GM21619 (cell line): ENCODE measurements at regions not wholly inside any gene's neighbourhood (a gene's known extent, or its start where the extent isn't known, plus 50 kb on each side); places are given as distances from the start of the nearest gene placed in this dataset.
"Not testable (repeated sequence)": the region's sequence is repeated elsewhere in the genome, so short reads cannot be mapped to it uniquely, and the experiment has no call there.

Source experiments
- ATAC-seq: cut with Tn5 transposase; IDR thresholded peaks from one replicate; pipeline ENCODE4 v1.9.1; 2021; ENCODE audit not compliant: unreplicated experiment

DNA sequence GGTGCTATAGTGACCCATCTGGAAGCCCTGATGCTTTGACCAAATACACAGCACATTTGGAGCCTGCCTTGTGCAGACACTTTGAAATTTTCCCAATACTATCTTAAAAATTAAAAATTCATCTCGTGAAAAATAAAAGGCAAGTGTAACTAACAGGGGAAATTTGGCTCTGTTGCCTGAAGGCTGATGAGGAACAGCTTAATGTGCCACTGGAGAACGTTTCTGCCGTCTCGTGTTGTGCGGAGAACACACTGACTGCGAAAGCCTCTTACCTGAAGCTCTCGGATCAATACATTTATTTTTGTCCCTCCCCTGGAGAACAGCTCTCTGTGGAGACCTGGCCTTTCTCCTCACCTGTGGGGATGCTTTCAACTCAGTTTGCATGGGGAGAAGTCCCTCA lies 77.2 kb upstream of the CHST15 start:
- ATAC-seq, result no peak

- no peak for ATAC-seq
These were observed 75.8 kb upstream of the CHST15 start for GRCh38 chr10:124168991-124169802.

DNA sequence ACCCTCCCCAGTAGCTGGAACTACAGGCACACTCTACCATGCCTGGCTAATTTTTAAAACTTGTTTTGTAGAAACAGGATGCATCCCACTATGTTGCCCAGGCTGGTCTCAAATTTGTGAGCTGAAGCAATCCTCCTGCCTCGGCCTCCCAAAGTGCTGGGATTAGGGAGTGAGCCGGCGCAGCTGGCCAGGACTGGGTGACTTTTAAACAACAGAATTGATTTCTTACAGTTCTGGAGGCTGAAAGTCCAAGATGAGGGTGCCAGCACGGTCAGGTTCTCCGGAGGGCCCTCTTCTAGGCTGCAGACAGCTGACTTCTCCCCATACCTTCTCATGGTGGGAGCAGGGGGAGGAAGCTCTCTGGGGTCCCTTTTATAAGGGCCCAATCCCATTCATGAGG lies 75.2 kb upstream of the CHST15 start:
- ATAC-seq, result no peak

GRCh38 chr10:124167925-124168324 lies 74.5 kb upstream of the CHST15 start:
- not testable (repeated sequence) for ATAC-seq

DNA sequence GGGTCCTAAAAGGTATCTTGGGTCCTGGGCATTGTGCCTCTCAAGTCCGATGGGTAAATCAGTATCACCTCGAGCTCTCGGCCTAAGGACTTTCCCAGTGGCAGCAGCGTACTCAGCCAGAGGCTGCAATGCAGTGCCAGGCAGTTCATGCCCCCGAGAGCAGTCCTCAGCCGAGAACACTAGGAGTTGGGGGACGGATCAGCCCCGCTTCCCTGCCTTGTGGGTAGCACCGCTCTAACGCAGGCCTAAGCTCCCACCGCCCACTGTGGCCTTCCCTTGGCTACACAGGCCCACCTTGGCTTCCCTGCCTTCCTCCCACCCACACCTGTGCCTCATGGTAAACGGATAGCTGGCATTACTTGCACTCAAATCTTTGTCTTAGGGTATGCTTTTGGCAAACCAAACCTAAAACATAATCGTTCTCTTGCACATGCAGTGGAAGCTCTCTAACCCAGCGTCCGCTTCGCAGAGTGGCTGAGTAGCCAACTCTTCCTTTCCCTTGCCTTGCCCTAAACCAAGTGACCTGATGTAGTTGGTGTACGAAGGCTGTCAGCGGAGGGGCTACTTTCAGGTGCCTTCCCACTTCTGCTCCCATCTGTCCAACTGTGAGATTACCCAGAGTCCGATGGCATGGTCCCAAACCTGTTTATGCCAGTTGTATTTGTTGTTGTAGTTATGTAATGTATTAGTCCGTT lies 73.2 kb upstream of the CHST15 start:
- no peak for ATAC-seq

- ATAC-seq, result no peak
These were observed 72.4 kb upstream of the CHST15 start for GRCh38 chr10:124165827-124166226.

GRCh38 chr10:124165311-124165710 lies 71.9 kb upstream of the CHST15 start:
- ATAC-seq, result no peak

GRCh38 chr10:124164264-124164663 lies 70.9 kb upstream of the CHST15 start:
- no peak for ATAC-seq

DNA sequence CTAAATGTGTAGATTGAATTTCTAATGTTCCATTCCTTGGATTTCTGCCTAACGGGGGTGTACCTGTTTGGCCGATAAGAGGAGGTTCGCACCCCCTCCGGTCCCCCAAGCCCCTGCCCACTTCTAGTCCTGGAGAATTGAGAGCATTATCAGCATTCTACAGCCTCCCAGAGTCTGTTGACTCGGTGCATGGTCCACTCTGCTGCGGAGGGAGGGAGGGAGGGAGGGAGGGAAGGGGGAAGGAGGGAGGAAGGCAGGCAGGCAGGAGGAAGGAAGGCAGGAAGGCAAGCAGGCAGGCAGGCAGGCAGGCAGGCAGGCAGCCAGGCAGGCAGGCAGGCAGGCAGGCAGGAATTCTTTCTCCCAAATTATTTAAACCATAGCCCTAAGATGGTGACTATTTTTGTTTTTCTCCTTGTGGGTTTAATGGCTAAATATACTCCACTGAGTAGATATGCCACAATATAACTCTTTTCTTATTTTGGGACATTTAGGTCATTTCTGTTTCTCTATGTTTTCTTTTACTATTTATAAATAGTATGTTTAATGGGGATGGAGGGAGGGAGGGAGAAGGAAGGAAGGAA lies 69.5 kb upstream of the CHST15 start:
- no peak for ATAC-seq

- ATAC-seq, result no peak
These were observed 68.7 kb upstream of the CHST15 start for GRCh38 chr10:124162136-124162535.

DNA sequence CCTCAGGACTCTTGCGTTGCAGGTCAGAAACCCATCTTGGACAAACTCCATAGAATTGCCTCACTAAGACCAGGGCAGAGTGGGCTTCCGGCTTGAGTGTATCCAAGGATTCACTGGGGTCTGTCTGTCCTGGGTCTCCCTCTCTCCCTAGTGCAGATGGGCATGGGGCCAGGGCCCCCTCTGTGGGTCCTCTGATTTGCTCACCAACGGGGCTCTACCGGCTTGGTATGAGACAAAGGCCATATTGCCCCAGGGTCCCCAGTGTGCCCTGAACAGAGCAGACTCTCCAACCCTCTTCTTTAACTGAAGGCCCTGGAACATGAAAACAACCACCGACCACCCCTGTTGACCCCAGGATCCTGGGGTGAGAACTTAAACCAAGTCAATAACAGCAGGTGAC lies 68.2 kb upstream of the CHST15 start:
- no peak for ATAC-seq

- ATAC-seq, result no peak
These were observed 67.7 kb upstream of the CHST15 start for GRCh38 chr10:124160943-124161582.

- no peak for ATAC-seq
These were observed 66.8 kb upstream of the CHST15 start for GRCh38 chr10:124160176-124160575.

GRCh38 chr10:124159153-124159552 lies 65.8 kb upstream of the CHST15 start:
- no peak for ATAC-seq

GRCh38 chr10:124158592-124158991 lies 65.2 kb upstream of the CHST15 start:
- ATAC-seq, result no peak

DNA sequence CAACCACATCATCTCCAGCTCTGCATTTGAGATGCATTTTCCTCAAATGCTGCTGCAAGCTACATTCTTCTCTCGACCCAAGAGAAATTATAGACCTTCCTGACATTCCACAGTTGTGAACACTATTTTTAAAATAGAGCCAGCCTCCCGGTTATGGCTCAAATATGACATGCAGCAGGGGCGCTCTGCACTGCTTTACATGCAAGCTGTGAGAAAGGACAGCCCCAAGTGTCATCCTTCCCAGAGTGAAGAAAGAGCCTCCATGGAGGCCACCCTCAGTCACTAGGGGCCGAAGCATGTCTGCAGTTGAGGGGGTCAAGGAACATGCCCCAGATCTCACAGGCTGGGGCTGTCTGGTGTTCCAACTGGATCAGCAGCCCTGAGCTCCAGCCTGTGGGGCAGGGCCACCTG lies 63.9 kb upstream of the CHST15 start:
- no peak for ATAC-seq

GRCh38 chr10:124156524-124157260 lies 63.3 kb upstream of the CHST15 start:
- no peak for ATAC-seq

- ATAC-seq, result no peak
These were observed 62.5 kb upstream of the CHST15 start for GRCh38 chr10:124155781-124156435.

GRCh38 chr10:124153023-124153826 lies 59.8 kb upstream of the CHST15 start:
- peak; percentile 83 for ATAC-seq
